Mesendoderm (in vitro differentiated cells): ENCODE measurements at regions not wholly inside any gene's neighbourhood (a gene's known extent, or its start where the extent isn't known, plus 50 kb on each side); places are given as distances from the start of the nearest gene placed in this dataset.

ENCODE experiments used
- DNase-seq: peaks from one replicate; pipeline ENCODE4 v3.0.0; 2013
- H2AK5ac ChIP-seq: 2 replicates; pipeline ENCODE4 v1.6.1; 2013; ENCODE audit warnings: low read length, inconsistent platforms
- H2BK120ac ChIP-seq: 2 replicates; pipeline ENCODE4 v1.6.1; 2013; ENCODE audit warnings: low read depth, mild to moderate bottlenecking, low read length, moderate library complexity, mixed read lengths
- H2BK15ac ChIP-seq: replicated peaks from 2 replicates; pipeline ENCODE4 v1.6.1; 2013; ENCODE audit warnings: low read depth, mild to moderate bottlenecking, moderate library complexity
- H2BK5ac ChIP-seq: 2 replicates; pipeline ENCODE4 v1.6.1; 2013; ENCODE audit warnings: low read length, inconsistent platforms
- H3K18ac ChIP-seq: 2 replicates; pipeline ENCODE4 v1.6.1; 2013; ENCODE audit warnings: mild to moderate bottlenecking, low read length, mixed read lengths
- H3K23ac ChIP-seq: one replicate; pipeline ENCODE4 v1.6.1; 2013; ENCODE audit warnings: low read length
- H3K27ac ChIP-seq: 2 replicates; pipeline ENCODE4 v1.5.1; 2013; ENCODE audit warnings: low read depth, mild to moderate bottlenecking, inconsistent platforms, low read length, moderate library complexity
- H3K27me3 ChIP-seq: 2 replicates; pipeline ENCODE4 v1.6.1; 2013; ENCODE audit warnings: low read length, control low read depth, mild to moderate bottlenecking, inconsistent platforms; ENCODE audit not compliant: insufficient read depth, poor library complexity
- H3K36me3 ChIP-seq: 2 replicates; pipeline ENCODE4 v1.6.1; 2013; ENCODE audit warnings: low read length, inconsistent platforms; ENCODE audit not compliant: control insufficient read depth, insufficient read depth
- H3K4ac ChIP-seq: one replicate; pipeline ENCODE4 v1.6.1; 2013; ENCODE audit warnings: low read depth, mild to moderate bottlenecking, low read length, moderate library complexity
- H3K4me1 ChIP-seq: 2 replicates; pipeline ENCODE4 v1.6.1; 2013; ENCODE audit warnings: low read depth, low read length, inconsistent platforms; ENCODE audit not compliant: control insufficient read depth
- H3K4me2 ChIP-seq: 2 replicates; pipeline ENCODE4 v1.6.1; 2013; ENCODE audit warnings: low read length
- H3K4me3 ChIP-seq: 2 replicates; pipeline ENCODE4 v1.5.1; 2013; ENCODE audit warnings: mild to moderate bottlenecking, low read length
- H3K56ac ChIP-seq: one replicate; pipeline ENCODE4 v1.6.1; 2013; ENCODE audit warnings: low read length
- H3K79me1 ChIP-seq: 2 replicates; pipeline ENCODE4 v1.6.1; 2013; ENCODE audit warnings: low read length, inconsistent platforms
- H3K79me2 ChIP-seq: 2 replicates; pipeline ENCODE4 v1.6.1; 2013; ENCODE audit warnings: mild to moderate bottlenecking, low read length; ENCODE audit not compliant: control insufficient read depth, insufficient read depth
- H3K9ac ChIP-seq: 2 replicates; pipeline ENCODE4 v1.6.1; 2013; ENCODE audit warnings: low read length, inconsistent platforms
- H4K5ac ChIP-seq: one replicate; pipeline ENCODE4 v1.6.1; 2013; ENCODE audit warnings: low read length
- H4K8ac ChIP-seq: one replicate; pipeline ENCODE4 v1.6.1; 2013; ENCODE audit warnings: low read depth, mild to moderate bottlenecking, control low read depth, low read length, moderate library complexity
- WGBS: extraction: QIAGEN DNeasy Blood & Tissue Kit; methylation state at CpG from one replicate; pipeline ENCODE4 v1.1.7; 2013; ENCODE audit warnings: low lambda C conversion rate, missing lambda C conversion rate; ENCODE audit not compliant: insufficient coverage; ENCODE audit errors: extremely low coverage; 5-methylcytosine and 5-hydroxymethylcytosine counted together

DNA sequence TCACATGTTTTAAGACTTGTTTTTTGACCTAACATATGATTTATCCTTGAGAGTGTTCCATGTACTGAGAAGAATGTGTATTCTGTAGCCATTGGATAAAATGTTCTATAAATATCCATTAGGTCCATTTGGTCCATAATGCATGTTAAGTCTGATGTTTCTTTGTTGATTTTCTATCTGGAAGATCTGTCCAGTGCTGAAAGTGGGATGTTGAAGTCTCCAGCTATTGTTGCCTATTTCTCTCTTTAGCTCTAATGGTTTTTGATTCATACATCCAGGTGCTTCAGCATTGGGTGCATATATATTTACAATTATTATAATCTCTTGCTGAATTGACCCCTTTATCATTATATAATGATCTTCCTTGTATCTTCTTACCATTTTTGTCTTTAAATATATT is 451.1 kb downstream of the BRINP1 start:
- no peak overlapping the region for H3K27ac ChIP-seq
- H3K18ac ChIP-seq = no peak overlapping the region
- H3K79me2 ChIP-seq = no peaks in the 10 kb centered on the region
- H2BK120ac ChIP-seq = no peak overlapping the region
- no peaks in the 10 kb centered on the region for H3K79me1 ChIP-seq
- no peak for DNase-seq
- no peaks in the 10 kb centered on the region for H3K36me3 ChIP-seq
- no peak overlapping the region for H3K56ac ChIP-seq
- H2BK15ac ChIP-seq = no peak overlapping the region
- no peak overlapping the region for H4K8ac ChIP-seq
- H4K5ac ChIP-seq = no peak overlapping the region
- no peak overlapping the region for H3K4ac ChIP-seq
- no peak overlapping the region for H3K4me3 ChIP-seq
- H2BK5ac ChIP-seq = no peak overlapping the region
- no peak overlapping the region for H3K4me2 ChIP-seq
- H2AK5ac ChIP-seq = no peak overlapping the region
- H3K23ac ChIP-seq = no peak overlapping the region
- H3K4me1 ChIP-seq = no peaks in the 10 kb centered on the region
- no peak overlapping the region for H3K9ac ChIP-seq
- H3K27me3 ChIP-seq = no peaks in the 10 kb centered on the region

DNA sequence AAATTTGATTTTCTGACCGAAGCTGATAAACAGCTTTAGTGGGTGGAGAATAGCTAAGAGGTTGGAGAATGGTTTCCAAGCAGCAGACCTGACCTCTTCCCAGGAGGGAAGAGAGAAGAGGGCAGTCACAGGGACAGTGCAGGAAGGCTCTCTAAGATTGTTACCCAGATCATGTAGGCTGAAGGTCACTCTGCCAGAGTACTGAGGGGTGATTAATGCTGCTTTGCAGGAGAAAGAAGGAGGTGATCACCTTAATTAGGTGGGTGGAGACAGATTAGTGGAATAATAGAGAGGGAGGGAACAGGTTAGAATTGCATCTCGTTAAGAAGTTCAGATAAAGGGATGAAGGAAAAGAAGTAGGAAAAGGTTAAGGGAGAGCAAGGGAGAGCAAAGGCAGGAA is 440.5 kb downstream of the BRINP1 start:
- Histone ChIP-seq H3K9ac (no peak overlapping the region), H4K8ac (no peak overlapping the region), H3K27ac (no peak overlapping the region), H4K5ac (no peak overlapping the region), H3K4me2 (no peak overlapping the region), H3K4me3 (no peak overlapping the region), H2BK15ac (no peak overlapping the region), H2BK120ac (no peak overlapping the region), H3K4ac (no peak overlapping the region), H2BK5ac (no peak overlapping the region), H3K4me1 (no peaks in the 10 kb centered on the region), H3K79me2 (no peaks in the 10 kb centered on the region), H2AK5ac (no peak overlapping the region), H3K79me1 (no peaks in the 10 kb centered on the region), H3K36me3 (no peaks in the 10 kb centered on the region), H3K27me3 (no peaks in the 10 kb centered on the region), H3K18ac (no peak overlapping the region), H3K56ac (no peak overlapping the region), H3K23ac (no peak overlapping the region)
- WGBS = no CpG with 5 or more reads among the region's 2 CpGs
- DNase-seq = peak; percentile 50

DNA sequence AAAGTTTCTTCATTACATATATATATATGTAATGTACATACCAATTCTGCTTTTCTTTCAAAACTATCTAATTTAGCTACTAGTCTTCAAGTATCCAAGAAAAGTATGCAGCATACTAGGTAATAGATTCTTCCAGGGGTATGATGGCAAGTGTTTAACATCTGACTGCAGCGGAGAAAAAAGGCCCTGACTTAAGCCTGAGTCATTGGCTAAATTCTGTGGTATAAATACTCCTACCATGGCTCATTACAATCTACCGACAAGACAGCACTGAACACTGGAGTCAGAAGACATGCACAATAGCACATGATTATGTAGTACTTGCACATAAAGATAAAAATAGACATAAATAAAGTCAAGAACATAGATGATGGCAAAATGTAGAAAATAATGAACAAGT is 439.9 kb downstream of the BRINP1 start:
- Histone ChIP-seq H2BK5ac (no peak overlapping the region), H3K27me3 (no peaks in the 10 kb centered on the region), H3K36me3 (no peaks in the 10 kb centered on the region), H2BK120ac (no peak overlapping the region), H3K79me2 (no peaks in the 10 kb centered on the region), H3K23ac (no peak overlapping the region), H3K4me1 (no peaks in the 10 kb centered on the region), H3K4ac (no peak overlapping the region), H4K8ac (no peak overlapping the region), H3K56ac (no peak overlapping the region), H3K4me3 (no peak overlapping the region), H3K18ac (no peak overlapping the region), H2BK15ac (no peak overlapping the region), H4K5ac (no peak overlapping the region), H3K79me1 (no peaks in the 10 kb centered on the region), H3K4me2 (no peak overlapping the region), H3K9ac (no peak overlapping the region), H3K27ac (no peak overlapping the region), H2AK5ac (no peak overlapping the region)
- WGBS = no CpG with 5 or more reads among the region's 2 CpGs
- DNase-seq = no peak

DNA sequence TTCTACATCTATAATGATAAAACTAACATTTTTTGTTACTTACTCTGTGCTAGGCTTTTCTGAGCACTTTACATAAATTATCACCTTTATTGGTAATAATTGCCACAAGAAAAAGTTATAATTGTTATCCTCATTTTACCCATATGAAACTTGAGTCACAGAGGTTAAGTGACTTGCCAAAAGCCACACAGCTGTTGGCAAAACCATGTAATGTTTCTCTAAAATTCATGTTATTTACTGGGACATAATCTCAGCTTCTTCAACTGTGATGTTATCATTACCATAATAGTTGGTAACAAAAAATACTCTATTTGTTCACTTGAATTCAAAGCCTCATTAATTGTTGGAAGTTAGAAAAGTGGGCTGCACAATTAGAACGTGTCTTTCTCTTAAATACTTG is 437.3 kb downstream of the BRINP1 start:
- no peak overlapping the region for H3K23ac ChIP-seq
- no peak overlapping the region for H3K9ac ChIP-seq
- H3K27me3 ChIP-seq = no peaks in the 10 kb centered on the region
- no peaks in the 10 kb centered on the region for H3K79me1 ChIP-seq
- H3K36me3 ChIP-seq = no peaks in the 10 kb centered on the region
- H2BK5ac ChIP-seq = no peak overlapping the region
- no peak overlapping the region for H3K4me2 ChIP-seq
- H3K4me1 ChIP-seq = no peaks in the 10 kb centered on the region
- no peak overlapping the region for H4K5ac ChIP-seq
- H4K8ac ChIP-seq = no peak overlapping the region
- no peak overlapping the region for H3K18ac ChIP-seq
- no CpG with 5 or more reads among the region's 1 CpG for WGBS
- H2AK5ac ChIP-seq = no peak overlapping the region
- no peak overlapping the region for H2BK15ac ChIP-seq
- H2BK120ac ChIP-seq = no peak overlapping the region
- H3K79me2 ChIP-seq = no peaks in the 10 kb centered on the region
- no peak overlapping the region for H3K56ac ChIP-seq
- H3K4ac ChIP-seq = no peak overlapping the region
- H3K27ac ChIP-seq = no peak overlapping the region
- DNase-seq = no peak
- no peak overlapping the region for H3K4me3 ChIP-seq

DNA sequence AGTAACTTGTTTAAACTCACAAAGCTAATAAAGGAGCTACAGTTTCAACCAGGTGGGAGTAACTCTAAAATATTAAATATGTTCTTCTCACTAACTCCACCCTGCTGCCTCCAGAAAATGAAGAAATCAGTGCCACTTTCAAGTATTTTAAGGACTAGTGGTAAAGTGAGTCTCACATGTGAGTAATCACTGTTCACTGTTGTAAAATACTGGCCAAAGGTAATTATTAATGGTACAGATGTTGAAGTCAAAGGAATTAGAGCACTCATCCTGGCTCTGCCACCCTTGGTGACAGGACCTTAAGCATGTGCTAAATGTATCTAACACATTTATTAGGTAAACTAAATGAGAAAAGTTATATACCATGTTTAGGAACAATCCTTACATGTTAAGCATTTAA is 430.7 kb downstream of the BRINP1 start:
- Histone ChIP-seq H4K8ac (no peak overlapping the region), H2BK120ac (no peak overlapping the region), H3K56ac (no peak overlapping the region), H3K79me1 (no peaks in the 10 kb centered on the region), H4K5ac (no peak overlapping the region), H3K18ac (no peak overlapping the region), H3K79me2 (no peaks in the 10 kb centered on the region), H3K9ac (no peak overlapping the region), H3K4me2 (no peak overlapping the region), H3K36me3 (no peaks in the 10 kb centered on the region), H2BK15ac (no peak overlapping the region), H3K27me3 (no peaks in the 10 kb centered on the region), H2BK5ac (no peak overlapping the region), H3K4ac (no peak overlapping the region), H3K4me3 (no peak overlapping the region), H3K27ac (no peak overlapping the region), H3K23ac (no peak overlapping the region), H2AK5ac (no peak overlapping the region), H3K4me1 (no peaks in the 10 kb centered on the region)
- DNase-seq = no peak

DNA sequence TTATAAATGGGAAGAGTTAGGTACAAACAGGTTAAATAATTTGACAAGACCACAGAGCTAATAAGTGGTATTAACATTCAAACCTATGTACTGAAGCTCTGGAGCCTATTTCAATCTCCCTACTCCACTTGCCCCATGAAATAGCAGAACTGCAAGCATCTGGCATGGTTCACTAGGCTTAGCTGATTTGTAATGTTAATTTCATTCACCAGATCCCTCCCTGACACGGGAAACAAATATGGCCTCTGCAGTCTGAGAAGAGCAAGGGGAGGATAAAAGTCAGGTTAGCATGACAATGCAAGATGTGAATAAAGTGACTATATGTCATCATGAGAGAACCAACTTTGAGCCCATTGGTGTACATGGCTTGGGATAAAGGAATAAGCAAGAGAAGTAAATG is 428.8 kb downstream of the BRINP1 start:
- H3K4me3 ChIP-seq = no peak overlapping the region
- no peak overlapping the region for H3K9ac ChIP-seq
- no peak overlapping the region for H2BK5ac ChIP-seq
- H3K18ac ChIP-seq = no peak overlapping the region
- WGBS = no CpG with 5 or more reads among the region's 1 CpG
- H3K36me3 ChIP-seq = no peaks in the 10 kb centered on the region
- no peak overlapping the region for H3K56ac ChIP-seq
- no peak overlapping the region for H3K23ac ChIP-seq
- no peak overlapping the region for H2BK15ac ChIP-seq
- H3K4ac ChIP-seq = no peak overlapping the region
- H3K27me3 ChIP-seq = no peaks in the 10 kb centered on the region
- H3K79me1 ChIP-seq = no peaks in the 10 kb centered on the region
- DNase-seq = no peak
- H3K27ac ChIP-seq = no peak overlapping the region
- no peak overlapping the region for H2BK120ac ChIP-seq
- no peak overlapping the region for H4K5ac ChIP-seq
- no peaks in the 10 kb centered on the region for H3K4me1 ChIP-seq
- H2AK5ac ChIP-seq = no peak overlapping the region
- no peaks in the 10 kb centered on the region for H3K79me2 ChIP-seq
- H4K8ac ChIP-seq = no peak overlapping the region
- no peak overlapping the region for H3K4me2 ChIP-seq
